ENCODE measurements at regions not wholly inside any gene's neighbourhood (a gene's known extent, or its start where the extent isn't known, plus 50 kb on each side); places are given as distances from the start of the nearest gene placed in this dataset.

- no peak for TF ChIP-seq ZNF773 (CRISPR knock-in tag; IDR thresholded peaks at IDR 0.05; ENCODE audit: borderline replicate concordance)
- no peak for TF ChIP-seq ELF3 (CRISPR knock-in tag; IDR thresholded peaks at IDR 0.05)
- TF ChIP-seq ZNF318 (CRISPR knock-in tag; IDR thresholded peaks at IDR 0.05): no peak
- TF ChIP-seq POLR2A (IDR thresholded peaks at IDR 0.05; ENCODE audit: insufficient read depth in 1 of 2, low read depth in 2 of 2, low read length in 2 of 2): no peak
- no peak for TF ChIP-seq KMT2A (CRISPR knock-in tag; IDR thresholded peaks at IDR 0.05)
Measured at GRCh38 chr14:105951399-105951798, 425.0 kb downstream of the TMEM121 start (continued).

- no peaks in the 10 kb centered on the region for H4K20me1 ChIP-seq (ENCODE audit: insufficient read depth, low read length)
- WGBS (ENCODE audit: low lambda C conversion rate): 3% methylated on average over 5 of the region's 5 CpGs
Measured at GRCh38 chr14:105952222-105952621, 425.8 kb downstream of the TMEM121 start.

More at GRCh38 chr14:105952222-105952621, 425.8 kb downstream of the TMEM121 start:
- no peaks in the 10 kb centered on the region for H3K36me3 ChIP-seq (replicated peaks in 1 of 2; ENCODE audit: control insufficient read depth in 1 of 2, insufficient read depth in 2 of 2, low read length in 2 of 2)
- no peak for ATAC-seq
- H3K4me1 ChIP-seq (ENCODE audit: insufficient read depth, low read length): no peaks in the 10 kb centered on the region
- in situ Hi-C loops (cut with HindIII; ENCODE audit: extremely low pct_ligation_motif_present, low pct_unique_long_range_greater_than_20kb): no loop called here
- intact Hi-C loops (cut with micrococcal nuclease; ENCODE audit: unreplicated experiment): no loop called here
- H3K4me3 ChIP-seq (replicated peaks in 1 of 3; ENCODE audit: insufficient read depth in 1 of 3, low read depth in 2 of 3, low read length in 3 of 3): no peak overlapping the region
- H3K27me3 ChIP-seq (ENCODE audit: control insufficient read depth in 1 of 2, insufficient read depth in 2 of 2, low read length in 2 of 2): peaks cover 0 to 1% of the 10 kb centered on the region in 2 experiments; a peak in 1 of 5 replicates
- no peak for FAIRE-seq
- no peak overlapping the region for H2AFZ ChIP-seq (ENCODE audit: low read length)
- CTCF ChIA-PET (ENCODE audit: low intra/inter-chr PET ratio, low total read pairs): no interaction called here
- H3K9me3 ChIP-seq (ENCODE audit: low read length): no peaks in the 10 kb centered on the region
- TF ChIP-seq ZNF180 (CRISPR knock-in tag; IDR thresholded peaks at IDR 0.05; ENCODE audit: borderline replicate concordance, low read depth) (no peak), GFI1 (CRISPR knock-in tag; IDR thresholded peaks at IDR 0.05; ENCODE audit: borderline replicate concordance) (no peak), HDAC1 (CRISPR knock-in tag; IDR thresholded peaks at IDR 0.05) (no peak), ZNF616 (CRISPR knock-in tag; IDR thresholded peaks at IDR 0.05; ENCODE audit: low read depth) (no peak)
- no peak for DNase-seq (ENCODE audit: low spot score)
- H3K79me2 ChIP-seq (ENCODE audit: insufficient read depth, low read length): no peaks in the 10 kb centered on the region
- BruUV-seq (replicated peaks): no TSS peak
- H3K4me2 ChIP-seq (ENCODE audit: low read depth, low read length): no peak overlapping the region
- no peak overlapping the region for H3K9ac ChIP-seq (ENCODE audit: insufficient read depth, low read depth, low read length)
- POLR2A ChIA-PET: no interaction called here
- H3K27ac ChIP-seq (ENCODE audit: extremely low read length, insufficient read depth, low read length): no peak overlapping the region

All from HepG2 (cell line).